IPS-15b (cell line): ENCODE measurements at regions not wholly inside any gene's neighbourhood (a gene's known extent, or its start where the extent isn't known, plus 50 kb on each side); places are given as distances from the start of the nearest gene placed in this dataset.
A peak's percentile ranks its signal among the peaks of the same experiment; 100 is the strongest.

ENCODE experiments used
- H3K27me3 ChIP-seq: one replicate; pipeline ENCODE4 v1.6.1; 2013; ENCODE audit warnings: low read length; ENCODE audit not compliant: control insufficient read depth, insufficient read depth
- H3K36me3 ChIP-seq: one replicate; pipeline ENCODE4 v1.6.1; 2013; ENCODE audit warnings: low read length; ENCODE audit not compliant: control insufficient read depth, insufficient read depth
- H3K4me1 ChIP-seq: one replicate; pipeline ENCODE4 v1.6.1; 2013; ENCODE audit warnings: mild to moderate bottlenecking, low read length; ENCODE audit not compliant: control insufficient read depth, insufficient read depth
- H3K4me3 ChIP-seq: one replicate; pipeline ENCODE4 v1.5.1; 2013; ENCODE audit warnings: low read depth, low read length
- H3K9ac ChIP-seq: one replicate; pipeline ENCODE4 v1.6.1; 2013; ENCODE audit warnings: low read depth, mild to moderate bottlenecking, low read length
- H3K9me3 ChIP-seq: one replicate; pipeline ENCODE4 v1.6.1; 2013; ENCODE audit warnings: mild to moderate bottlenecking, low read length; ENCODE audit not compliant: control insufficient read depth, insufficient read depth

- H3K36me3 ChIP-seq, result no peaks in the 10 kb centered on the region
- no peak overlapping the region for H3K4me3 ChIP-seq
- no peak overlapping the region for H3K9ac ChIP-seq
- no peaks in the 10 kb centered on the region for H3K27me3 ChIP-seq
- H3K4me1 ChIP-seq, result no peaks in the 10 kb centered on the region
- no peaks in the 10 kb centered on the region for H3K9me3 ChIP-seq
Observed at GRCh38 chr9:113798062-113799030, 77.8 kb upstream of the ZNF618 start.

GRCh38 chr9:113800276-113800675 is 75.8 kb upstream of the ZNF618 start:
- no peaks in the 10 kb centered on the region for H3K27me3 ChIP-seq
- H3K36me3 ChIP-seq, result no peaks in the 10 kb centered on the region
- no peak overlapping the region for H3K4me3 ChIP-seq
- H3K9me3 ChIP-seq, result no peaks in the 10 kb centered on the region
- no peaks in the 10 kb centered on the region for H3K4me1 ChIP-seq
- H3K9ac ChIP-seq, result no peak overlapping the region

- Histone ChIP-seq H3K9ac (no peak overlapping the region), H3K4me3 (no peak overlapping the region), H3K9me3 (no peaks in the 10 kb centered on the region), H3K36me3 (no peaks in the 10 kb centered on the region), H3K27me3 (no peaks in the 10 kb centered on the region), H3K4me1 (peaks cover 2% of the 10 kb centered on the region)
Observed at GRCh38 chr9:113803811-113804589, 72.1 kb upstream of the ZNF618 start.

GRCh38 chr9:113805486-113806132 is 70.5 kb upstream of the ZNF618 start:
- Histone ChIP-seq H3K36me3 (no peaks in the 10 kb centered on the region), H3K9ac (no peak overlapping the region), H3K27me3 (no peaks in the 10 kb centered on the region), H3K9me3 (no peaks in the 10 kb centered on the region), H3K4me3 (no peak overlapping the region), H3K4me1 (peaks cover 2% of the 10 kb centered on the region)

GRCh38 chr9:113807173-113808061 is 68.7 kb upstream of the ZNF618 start:
- Histone ChIP-seq H3K9ac (no peak overlapping the region), H3K4me3 (peak overlapping the region; percentile 33), H3K36me3 (no peaks in the 10 kb centered on the region), H3K9me3 (no peaks in the 10 kb centered on the region), H3K27me3 (no peaks in the 10 kb centered on the region), H3K4me1 (peaks cover 2% of the 10 kb centered on the region)

GRCh38 chr9:113808391-113809358 is 67.4 kb upstream of the ZNF618 start:
- Histone ChIP-seq H3K9ac (no peak overlapping the region), H3K4me3 (no peak overlapping the region), H3K9me3 (no peaks in the 10 kb centered on the region), H3K27me3 (no peaks in the 10 kb centered on the region), H3K4me1 (peaks cover 2% of the 10 kb centered on the region), H3K36me3 (no peaks in the 10 kb centered on the region)

GRCh38 chr9:113817171-113817570 is 58.9 kb upstream of the ZNF618 start:
- Histone ChIP-seq H3K9me3 (no peaks in the 10 kb centered on the region), H3K27me3 (no peaks in the 10 kb centered on the region), H3K36me3 (no peaks in the 10 kb centered on the region), H3K4me3 (no peak overlapping the region), H3K4me1 (no peaks in the 10 kb centered on the region), H3K9ac (no peak overlapping the region)

- Histone ChIP-seq H3K9me3 (no peaks in the 10 kb centered on the region), H3K36me3 (no peaks in the 10 kb centered on the region), H3K27me3 (no peaks in the 10 kb centered on the region)
Observed at GRCh38 chr9:113818391-113818790, 57.7 kb upstream of the ZNF618 start.

GRCh38 chr9:113822315-113822714 is 53.8 kb upstream of the ZNF618 start:
- Histone ChIP-seq H3K36me3 (no peaks in the 10 kb centered on the region), H3K4me1 (no peaks in the 10 kb centered on the region), H3K9me3 (no peaks in the 10 kb centered on the region), H3K9ac (no peak overlapping the region), H3K27me3 (no peaks in the 10 kb centered on the region), H3K4me3 (no peak overlapping the region)

More at GRCh38 chr9:113818391-113818790, 57.7 kb upstream of the ZNF618 start:
- Histone ChIP-seq H3K4me3 (no peak overlapping the region), H3K9ac (no peak overlapping the region), H3K4me1 (no peaks in the 10 kb centered on the region)

- Histone ChIP-seq H3K4me1 (no peaks in the 10 kb centered on the region), H3K9me3 (no peaks in the 10 kb centered on the region), H3K27me3 (no peaks in the 10 kb centered on the region), H3K4me3 (no peak overlapping the region), H3K9ac (no peak overlapping the region), H3K36me3 (no peaks in the 10 kb centered on the region)
Observed at GRCh38 chr9:113823421-113823820, 52.7 kb upstream of the ZNF618 start.
